ENCODE measurements at regions not wholly inside any gene's neighbourhood (a gene's known extent, or its start where the extent isn't known, plus 50 kb on each side); places are given as distances from the start of the nearest gene placed in this dataset.
"Not testable (repeated sequence)": the region's sequence is repeated elsewhere in the genome, so short reads cannot be mapped to it uniquely, and the experiment has no call there.

- POLR2A ChIA-PET; H3K9me3 ChIP-seq; CTCF ChIA-PET; DNase-seq; ATAC-seq (replicated peaks in 1 of 4); H3K27ac ChIP-seq (ENCODE audit: low read length); H3K36me3 Mint-ChIP-seq; H3K36me3 ChIP-seq (ENCODE audit: control insufficient read depth in 2 of 2, extremely low read depth in 1 of 2, insufficient read depth in 1 of 2, low read length in 1 of 2); H3K27ac Mint-ChIP-seq; H3K27me3 ChIP-seq (replicated peaks in 1 of 2; ENCODE audit: control insufficient read depth in 2 of 2, extremely low read depth in 1 of 2, insufficient read depth in 2 of 2, low read length in 1 of 2); H3K4me3 Mint-ChIP-seq; H3K4me1 ChIP-seq (ENCODE audit: control insufficient read depth in 1 of 2, extremely low read depth in 1 of 2, insufficient read depth in 2 of 2, low read length in 2 of 2); H3K4me3 ChIP-seq (ENCODE audit: control insufficient read depth in 1 of 2, extremely low read depth in 1 of 2, low read length in 1 of 2); H3K4me1 Mint-ChIP-seq; H3K9me3 Mint-ChIP-seq: not testable (repeated sequence)
- no CpG with 5 or more reads among the region's 1 CpG for WGBS (ENCODE audit: insufficient coverage)
- H3K27me3 Mint-ChIP-seq: peaks cover 3 to 23% of the 10 kb centered on the region in 2 donors
These were observed 157.4 kb upstream of the C11orf58 start for GRCh38 chr11:16581078-16581477.

- no peaks in the 10 kb centered on the region for H3K4me1 ChIP-seq (ENCODE audit: control insufficient read depth in 1 of 2, extremely low read depth in 1 of 2, insufficient read depth in 2 of 2, low read length in 2 of 2)
- no peak overlapping the region for H3K4me3 ChIP-seq (ENCODE audit: control insufficient read depth in 1 of 2, extremely low read depth in 1 of 2, low read length in 1 of 2)
- no peaks in the 10 kb centered on the region for H3K36me3 Mint-ChIP-seq
- peaks cover 3 to 10% of the 10 kb centered on the region in 2 donors for H3K27me3 Mint-ChIP-seq
- ChIA-PET CTCF (no interaction called here), POLR2A (no interaction called here)
- H3K4me3 Mint-ChIP-seq: no peak overlapping the region
- no peak overlapping the region for H3K27ac ChIP-seq (ENCODE audit: low read length)
- ATAC-seq (replicated peaks in 1 of 4) (no peak), DNase-seq (no peak)
- no peaks in the 10 kb centered on the region for H3K4me1 Mint-ChIP-seq
- no peaks in the 10 kb centered on the region for H3K27me3 ChIP-seq (replicated peaks in 1 of 2; ENCODE audit: control insufficient read depth in 2 of 2, extremely low read depth in 1 of 2, insufficient read depth in 2 of 2, low read length in 1 of 2)
- no peaks in the 10 kb centered on the region for H3K36me3 ChIP-seq (ENCODE audit: control insufficient read depth in 2 of 2, extremely low read depth in 1 of 2, insufficient read depth in 1 of 2, low read length in 1 of 2)
- WGBS (ENCODE audit: insufficient coverage): no CpG with 5 or more reads among the region's 1 CpG
- H3K27ac Mint-ChIP-seq: no peak overlapping the region
- no peaks in the 10 kb centered on the region for H3K9me3 Mint-ChIP-seq
- no peaks in the 10 kb centered on the region for H3K9me3 ChIP-seq
These were observed 161.0 kb upstream of the C11orf58 start for GRCh38 chr11:16577490-16577889.

GRCh38 chr11:16574889-16575288 lies 163.6 kb upstream of the C11orf58 start:
- H3K4me1 ChIP-seq (ENCODE audit: control insufficient read depth in 1 of 2, extremely low read depth in 1 of 2, insufficient read depth in 2 of 2, low read length in 2 of 2); H3K27me3 ChIP-seq (replicated peaks in 1 of 2; ENCODE audit: control insufficient read depth in 2 of 2, extremely low read depth in 1 of 2, insufficient read depth in 2 of 2, low read length in 1 of 2); ATAC-seq (replicated peaks in 1 of 4); H3K4me3 Mint-ChIP-seq; H3K27ac Mint-ChIP-seq; H3K27ac ChIP-seq (ENCODE audit: low read length); H3K36me3 ChIP-seq (ENCODE audit: control insufficient read depth in 2 of 2, extremely low read depth in 1 of 2, insufficient read depth in 1 of 2, low read length in 1 of 2); H3K9me3 ChIP-seq; H3K27me3 Mint-ChIP-seq; H3K9me3 Mint-ChIP-seq; DNase-seq; H3K36me3 Mint-ChIP-seq; CTCF ChIA-PET; H3K4me1 Mint-ChIP-seq; POLR2A ChIA-PET; H3K4me3 ChIP-seq (ENCODE audit: control insufficient read depth in 1 of 2, extremely low read depth in 1 of 2, low read length in 1 of 2): not testable (repeated sequence)
- WGBS (ENCODE audit: insufficient coverage): no CpG with 5 or more reads among the region's 2 CpGs

- H3K27ac Mint-ChIP-seq: no peak overlapping the region
- Histone ChIP-seq H3K27ac (ENCODE audit: low read length) (no peak overlapping the region), H3K4me1 (ENCODE audit: control insufficient read depth in 1 of 2, extremely low read depth in 1 of 2, insufficient read depth in 2 of 2, low read length in 2 of 2) (no peaks in the 10 kb centered on the region), H3K36me3 (ENCODE audit: control insufficient read depth in 2 of 2, extremely low read depth in 1 of 2, insufficient read depth in 1 of 2, low read length in 1 of 2) (no peaks in the 10 kb centered on the region), H3K27me3 (replicated peaks in 1 of 2; ENCODE audit: control insufficient read depth in 2 of 2, extremely low read depth in 1 of 2, insufficient read depth in 2 of 2, low read length in 1 of 2) (no peaks in the 10 kb centered on the region), H3K4me3 (ENCODE audit: control insufficient read depth in 1 of 2, extremely low read depth in 1 of 2, low read length in 1 of 2) (no peak overlapping the region), H3K9me3 (no peaks in the 10 kb centered on the region)
- H3K27me3 Mint-ChIP-seq: no peaks in the 10 kb centered on the region
- CTCF ChIA-PET: no interaction called here
- H3K4me1 Mint-ChIP-seq: no peaks in the 10 kb centered on the region
- ATAC-seq (replicated peaks in 1 of 4) (no peak), DNase-seq (no peak)
- POLR2A ChIA-PET: no interaction called here
- no peaks in the 10 kb centered on the region for H3K36me3 Mint-ChIP-seq
- H3K9me3 Mint-ChIP-seq: peaks cover 0 to 2% (median 0%) of the 10 kb centered on the region in 3 donors
- H3K4me3 Mint-ChIP-seq: no peak overlapping the region
These were observed 165.5 kb upstream of the C11orf58 start for GRCh38 chr11:16572945-16573344.

GRCh38 chr11:16561150-16561549 lies 177.3 kb upstream of the C11orf58 start:
- H3K9me3 ChIP-seq: no peaks in the 10 kb centered on the region
- Mint-ChIP-seq H3K9me3 (no peaks in the 10 kb centered on the region), H3K4me3 (no peak overlapping the region), H3K27ac (no peak overlapping the region), H3K36me3 (no peaks in the 10 kb centered on the region), H3K27me3 (no peaks in the 10 kb centered on the region), H3K4me1 (no peaks in the 10 kb centered on the region)
- H3K27ac ChIP-seq (ENCODE audit: low read length): no peak overlapping the region
- H3K27me3 ChIP-seq (replicated peaks in 1 of 2; ENCODE audit: control insufficient read depth in 2 of 2, extremely low read depth in 1 of 2, insufficient read depth in 2 of 2, low read length in 1 of 2): no peaks in the 10 kb centered on the region
- no peaks in the 10 kb centered on the region for H3K4me1 ChIP-seq (ENCODE audit: control insufficient read depth in 1 of 2, extremely low read depth in 1 of 2, insufficient read depth in 2 of 2, low read length in 2 of 2)
- no peaks in the 10 kb centered on the region for H3K36me3 ChIP-seq (ENCODE audit: control insufficient read depth in 2 of 2, extremely low read depth in 1 of 2, insufficient read depth in 1 of 2, low read length in 1 of 2)
- ChIA-PET CTCF (no interaction called here), POLR2A (no interaction called here)
- H3K4me3 ChIP-seq (ENCODE audit: control insufficient read depth in 1 of 2, extremely low read depth in 1 of 2, low read length in 1 of 2): no peak overlapping the region
- ATAC-seq (replicated peaks in 1 of 4): no peak
- DNase-seq: no peak

- ChIA-PET POLR2A (no interaction called here), CTCF (no interaction called here)
- Mint-ChIP-seq H3K27ac (no peak overlapping the region), H3K27me3 (no peaks in the 10 kb centered on the region), H3K4me3 (no peak overlapping the region), H3K9me3 (no peaks in the 10 kb centered on the region), H3K4me1 (no peaks in the 10 kb centered on the region), H3K36me3 (no peaks in the 10 kb centered on the region)
- Histone ChIP-seq H3K4me1 (ENCODE audit: control insufficient read depth in 1 of 2, extremely low read depth in 1 of 2, insufficient read depth in 2 of 2, low read length in 2 of 2) (no peaks in the 10 kb centered on the region), H3K27ac (ENCODE audit: low read length) (no peak overlapping the region), H3K27me3 (replicated peaks in 1 of 2; ENCODE audit: control insufficient read depth in 2 of 2, extremely low read depth in 1 of 2, insufficient read depth in 2 of 2, low read length in 1 of 2) (no peaks in the 10 kb centered on the region), H3K4me3 (ENCODE audit: control insufficient read depth in 1 of 2, extremely low read depth in 1 of 2, low read length in 1 of 2) (no peak overlapping the region), H3K9me3 (no peaks in the 10 kb centered on the region), H3K36me3 (ENCODE audit: control insufficient read depth in 2 of 2, extremely low read depth in 1 of 2, insufficient read depth in 1 of 2, low read length in 1 of 2) (no peaks in the 10 kb centered on the region)
- ATAC-seq (replicated peaks in 1 of 4) (no peak), DNase-seq (no peak)
- 60% methylated on average over 1 of the region's 1 CpG for WGBS (ENCODE audit: insufficient coverage)
These were observed 180.0 kb upstream of the C11orf58 start for GRCh38 chr11:16558494-16558893.

- Mint-ChIP-seq H3K4me1 (no peaks in the 10 kb centered on the region), H3K36me3 (no peaks in the 10 kb centered on the region), H3K27ac (no peak overlapping the region), H3K4me3 (no peak overlapping the region), H3K27me3 (no peaks in the 10 kb centered on the region), H3K9me3 (no peaks in the 10 kb centered on the region)
- ATAC-seq (replicated peaks in 1 of 4) (no peak), DNase-seq (no peak)
- ChIA-PET POLR2A (no interaction called here), CTCF (no interaction called here)
- no peaks in the 10 kb centered on the region for H3K36me3 ChIP-seq (ENCODE audit: control insufficient read depth in 2 of 2, extremely low read depth in 1 of 2, insufficient read depth in 1 of 2, low read length in 1 of 2)
- no peaks in the 10 kb centered on the region for H3K9me3 ChIP-seq
- no peaks in the 10 kb centered on the region for H3K27me3 ChIP-seq (replicated peaks in 1 of 2; ENCODE audit: control insufficient read depth in 2 of 2, extremely low read depth in 1 of 2, insufficient read depth in 2 of 2, low read length in 1 of 2)
- no peak overlapping the region for H3K27ac ChIP-seq (ENCODE audit: low read length)
- no CpG with 5 or more reads among the region's 2 CpGs for WGBS (ENCODE audit: insufficient coverage)
- H3K4me1 ChIP-seq (ENCODE audit: control insufficient read depth in 1 of 2, extremely low read depth in 1 of 2, insufficient read depth in 2 of 2, low read length in 2 of 2): no peaks in the 10 kb centered on the region
- no peak overlapping the region for H3K4me3 ChIP-seq (ENCODE audit: control insufficient read depth in 1 of 2, extremely low read depth in 1 of 2, low read length in 1 of 2)
These were observed 182.5 kb upstream of the C11orf58 start for GRCh38 chr11:16555956-16556355.
